WTC11 (cell line): ENCODE measurements at regions not wholly inside any gene's neighbourhood (a gene's known extent, or its start where the extent isn't known, plus 50 kb on each side); places are given as distances from the start of the nearest gene placed in this dataset.

Source experiments
- CREB1 ChIP-seq: sonication (generic); formaldehyde crosslinking; IDR thresholded peaks from 2 replicates; pipeline ENCODE4 v1.8.0; 2023; ENCODE audit warnings: mild to moderate bottlenecking, missing genetic modification reagents
- GABPB1 ChIP-seq: sonication (generic); formaldehyde crosslinking; IDR thresholded peaks from 2 replicates; pipeline ENCODE4 v1.8.1; 2023; ENCODE audit warnings: mild to moderate bottlenecking, missing genetic modification reagents
- JUN ChIP-seq: sonication (generic); formaldehyde crosslinking; IDR thresholded peaks from 2 replicates; pipeline ENCODE4 v1.8.0; 2023; ENCODE audit warnings: mild to moderate bottlenecking, missing genetic modification reagents
- SMAD3 ChIP-seq: sonication (generic); formaldehyde crosslinking; IDR thresholded peaks from 2 replicates; pipeline ENCODE4 v1.8.0; 2022; ENCODE audit warnings: missing genetic modification reagents, mild to moderate bottlenecking, borderline replicate concordance
- ZNF423 ChIP-seq: fragments of 250-450 bp; sonication (Bioruptor Pico); IDR thresholded peaks from 2 replicates; pipeline ENCODE4 v2.1.2; 2022; ENCODE audit warnings: mild to moderate bottlenecking, moderate library complexity

- no peak for TF ChIP-seq GABPB1 (CRISPR knock-in tag)
- TF ChIP-seq ZNF423 (CRISPR knock-in tag): no peak
- no peak for TF ChIP-seq CREB1
- no peak for TF ChIP-seq JUN (CRISPR knock-in tag)
- no peak for TF ChIP-seq SMAD3 (CRISPR knock-in tag)
Measured at GRCh38 chr2:82124629-82125028, 1820.1 kb upstream of the LRRTM1 start.
